Caco-2 (cell line): ENCODE measurements at regions not wholly inside any gene's neighbourhood (a gene's known extent, or its start where the extent isn't known, plus 50 kb on each side); places are given as distances from the start of the nearest gene placed in this dataset.

Experiments
- BruUV-seq: library from RNA; stranded (reverse); fragments of 400-500 nt; replicated peaks from 2 replicates; lab custom pipeline; 2021; lab: Mats Ljungman, UMichigan
- CTCF ChIA-PET: fragments of 300-600 bp; sonication (Branson Sonifier 250); formaldehyde crosslinking; loops from one replicate; lab custom pipeline; 2022; ENCODE audit warnings: antibody characterized with exemption; lab: Charles Lee
- POLR2A ChIA-PET: fragments of 300-600 bp; sonication (Branson Sonifier 250); formaldehyde crosslinking; loops from one replicate; lab custom pipeline; 2022; ENCODE audit warnings: antibody characterized with exemption; lab: Charles Lee
- DNase-seq, 2 experiments: peaks; one replicate each; pipeline versions ENCODE4 v3.0.0 to v3.0.0-alpha.2; 2020 to 2022
- H3K27me3 ChIP-seq: replicated peaks from 2 replicates; pipeline ENCODE4 v1.6.0; 2011; ENCODE audit warnings: low read length; ENCODE audit not compliant: control insufficient read depth, insufficient read depth
- H3K36me3 ChIP-seq: 2 replicates; pipeline ENCODE4 v1.5.1; 2011; ENCODE audit warnings: low read length; ENCODE audit not compliant: control insufficient read depth, insufficient read depth
- H3K4me1 ChIP-seq: fragments of 250-450 bp; sonication (Bioruptor Pico); 2 replicates; pipeline ENCODE4 v1.5.1; 2020; ENCODE audit warnings: mild to moderate bottlenecking
- H3K4me3 ChIP-seq: 2 replicates; pipeline ENCODE4 v1.5.1; 2011; ENCODE audit warnings: low read depth, mild to moderate bottlenecking, control low read depth, low read length
- H3K9me3 ChIP-seq: fragments of 250-450 bp; sonication (Bioruptor Pico); 2 replicates; pipeline ENCODE4 v1.5.1; 2020; ENCODE audit warnings: mild to moderate bottlenecking, moderate library complexity
- H3K27ac Mint-ChIP-seq: one replicate; pipeline ENCODE4 v1.8.0; 2022; ENCODE audit warnings: mixed read lengths; ENCODE audit not compliant: unreplicated experiment
- H3K27me3 Mint-ChIP-seq: one replicate; pipeline ENCODE4 v1.8.0; 2022; ENCODE audit warnings: mixed read lengths; ENCODE audit not compliant: insufficient read depth, unreplicated experiment
- H3K36me3 Mint-ChIP-seq: one replicate; pipeline ENCODE4 v1.8.0; 2022; ENCODE audit warnings: mild to moderate bottlenecking, mixed read lengths; ENCODE audit not compliant: insufficient read depth, unreplicated experiment
- H3K4me1 Mint-ChIP-seq: one replicate; pipeline ENCODE4 v1.8.0; 2022; ENCODE audit warnings: low read depth, mixed read lengths; ENCODE audit not compliant: unreplicated experiment
- H3K4me3 Mint-ChIP-seq: one replicate; pipeline ENCODE4 v1.8.0; 2022; ENCODE audit warnings: mild to moderate bottlenecking, moderate library complexity, mixed read lengths; ENCODE audit not compliant: unreplicated experiment
- H3K9me3 Mint-ChIP-seq: one replicate; pipeline ENCODE4 v1.8.0; 2022; ENCODE audit warnings: mixed read lengths; ENCODE audit not compliant: unreplicated experiment
- CTCF ChIP-seq, 2 experiments: fragments of 200-600 bp in 1 of 2; IDR thresholded peaks; 1 replicate in 1 of 2; 2 replicates in 1 of 2; pipeline versions ENCODE4 v1.5.1 to v1.8.0; 2011 to 2022; ENCODE audit warnings: antibody characterized with exemption in 1 of 2, control low read depth in 1 of 2, inconsistent platforms in 1 of 2, low read depth in 1 of 2, low read length in 1 of 2, mild to moderate bottlenecking in 1 of 2, moderate library complexity in 1 of 2; ENCODE audit not compliant: insufficient read depth in 1 of 2, severe bottlenecking in 1 of 2, unreplicated experiment in 1 of 2
- intact Hi-C: fragments of 100-400 bp; cut with micrococcal nuclease; formaldehyde crosslinking; loops from one replicate; pipeline ENCODE4 v1.10.0; 2022; ENCODE audit not compliant: unreplicated experiment

- Histone ChIP-seq H3K36me3 (no peaks in the 10 kb centered on the region), H3K4me3 (no peak overlapping the region), H3K27me3 (no peaks in the 10 kb centered on the region), H3K9me3 (no peaks in the 10 kb centered on the region), H3K4me1 (no peaks in the 10 kb centered on the region)
- ChIA-PET CTCF (no interaction called here), POLR2A (no interaction called here)
- intact Hi-C loops: no loop called here
- no peaks in the 10 kb centered on the region for H3K9me3 Mint-ChIP-seq
- no peak for TF ChIP-seq CTCF (IDR thresholded peaks at IDR 0.05; ENCODE audit: insufficient read depth in 1 of 2, low read depth in 1 of 2, low read length in 1 of 2, severe bottlenecking in 1 of 2, unreplicated experiment in 1 of 2)
- no peak overlapping the region for H3K4me3 Mint-ChIP-seq
- peaks cover 3% of the 10 kb centered on the region for H3K27me3 Mint-ChIP-seq
- BruUV-seq: no TSS peak
- H3K27ac Mint-ChIP-seq: no peak overlapping the region
- no peaks in the 10 kb centered on the region for H3K4me1 Mint-ChIP-seq
- no peak for DNase-seq
- H3K36me3 Mint-ChIP-seq: no peaks in the 10 kb centered on the region
Measured at GRCh38 chr13:63595811-63596210, 2180.2 kb upstream of the PCDH20 start.

GRCh38 chr13:63586467-63586866 is 2170.8 kb upstream of the PCDH20 start:
- no peak for DNase-seq
- Mint-ChIP-seq H3K27me3 (peaks cover 3% of the 10 kb centered on the region), H3K9me3 (peaks cover 2% of the 10 kb centered on the region), H3K27ac (no peak overlapping the region), H3K4me1 (no peaks in the 10 kb centered on the region), H3K4me3 (no peak overlapping the region), H3K36me3 (no peaks in the 10 kb centered on the region)
- Histone ChIP-seq H3K9me3 (no peaks in the 10 kb centered on the region), H3K4me3 (no peak overlapping the region), H3K27me3 (no peaks in the 10 kb centered on the region), H3K36me3 (no peaks in the 10 kb centered on the region), H3K4me1 (no peaks in the 10 kb centered on the region)
- no peak for TF ChIP-seq CTCF (IDR thresholded peaks at IDR 0.05; ENCODE audit: insufficient read depth in 1 of 2, low read depth in 1 of 2, low read length in 1 of 2, severe bottlenecking in 1 of 2, unreplicated experiment in 1 of 2)
- no TSS peak for BruUV-seq
- ChIA-PET POLR2A (interaction anchor here (0.6 kb wide), 1 partner anchor 8 kb away, joined by 4 read pairs; no protein-coding TSS in a partner anchor), CTCF (no interaction called here)
- intact Hi-C loops: no loop called here

- no peaks in the 10 kb centered on the region for H3K9me3 ChIP-seq
- ChIA-PET CTCF (no interaction called here), POLR2A (no interaction called here)
- no peaks in the 10 kb centered on the region for H3K27me3 ChIP-seq
- intact Hi-C loops: no loop called here
- H3K4me3 ChIP-seq: no peak overlapping the region
- no TSS peak for BruUV-seq
- no peak overlapping the region for H3K27ac Mint-ChIP-seq
- H3K27me3 Mint-ChIP-seq: no peaks in the 10 kb centered on the region
- H3K9me3 Mint-ChIP-seq: peaks cover 11% of the 10 kb centered on the region
- no peak for TF ChIP-seq CTCF (IDR thresholded peaks at IDR 0.05; ENCODE audit: insufficient read depth in 1 of 2, low read depth in 1 of 2, low read length in 1 of 2, severe bottlenecking in 1 of 2, unreplicated experiment in 1 of 2)
- H3K36me3 ChIP-seq: no peaks in the 10 kb centered on the region
- no peaks in the 10 kb centered on the region for H3K4me1 ChIP-seq
- H3K36me3 Mint-ChIP-seq: no peaks in the 10 kb centered on the region
- no peaks in the 10 kb centered on the region for H3K4me1 Mint-ChIP-seq
- no peak for DNase-seq
- no peak overlapping the region for H3K4me3 Mint-ChIP-seq
Measured at GRCh38 chr13:63578796-63579195, 2163.1 kb upstream of the PCDH20 start.
